ENCODE measurements at regions not wholly inside any gene's neighbourhood (a gene's known extent, or its start where the extent isn't known, plus 50 kb on each side); places are given as distances from the start of the nearest gene placed in this dataset.
"Not testable (repeated sequence)": the region's sequence is repeated elsewhere in the genome, so short reads cannot be mapped to it uniquely, and the experiment has no call there.

DNA sequence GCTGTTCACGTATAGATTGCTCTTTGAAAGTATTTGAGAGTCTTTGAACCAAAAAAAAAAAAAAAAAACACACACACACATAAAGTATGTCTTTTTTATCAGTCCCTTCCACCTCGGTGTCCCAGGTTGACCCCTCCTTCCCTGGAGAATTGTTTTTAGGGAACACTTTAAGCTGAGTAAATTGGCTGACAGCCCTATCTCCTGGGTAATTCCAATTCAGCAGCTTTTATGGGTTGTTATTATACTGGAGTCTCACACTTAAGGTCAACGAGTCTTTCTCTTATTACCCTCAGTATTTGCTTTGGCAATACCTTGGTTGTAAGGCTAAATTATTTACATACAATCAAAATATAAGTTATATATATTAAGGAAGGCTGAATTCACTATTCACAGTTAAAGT lies 69.4 kb downstream of the SLC30A10 start (continued):
- TF ChIP-seq USF2 (IDR thresholded peaks at IDR 0.05; ENCODE audit: borderline replicate concordance, low read depth, low read length) (no peak), SIN3A (IDR thresholded peaks at IDR 0.05; ENCODE audit: borderline replicate concordance, low read depth, low read length) (no peak), RFX5 (IDR thresholded peaks at IDR 0.05; ENCODE audit: low read length) (no peak)

DNA sequence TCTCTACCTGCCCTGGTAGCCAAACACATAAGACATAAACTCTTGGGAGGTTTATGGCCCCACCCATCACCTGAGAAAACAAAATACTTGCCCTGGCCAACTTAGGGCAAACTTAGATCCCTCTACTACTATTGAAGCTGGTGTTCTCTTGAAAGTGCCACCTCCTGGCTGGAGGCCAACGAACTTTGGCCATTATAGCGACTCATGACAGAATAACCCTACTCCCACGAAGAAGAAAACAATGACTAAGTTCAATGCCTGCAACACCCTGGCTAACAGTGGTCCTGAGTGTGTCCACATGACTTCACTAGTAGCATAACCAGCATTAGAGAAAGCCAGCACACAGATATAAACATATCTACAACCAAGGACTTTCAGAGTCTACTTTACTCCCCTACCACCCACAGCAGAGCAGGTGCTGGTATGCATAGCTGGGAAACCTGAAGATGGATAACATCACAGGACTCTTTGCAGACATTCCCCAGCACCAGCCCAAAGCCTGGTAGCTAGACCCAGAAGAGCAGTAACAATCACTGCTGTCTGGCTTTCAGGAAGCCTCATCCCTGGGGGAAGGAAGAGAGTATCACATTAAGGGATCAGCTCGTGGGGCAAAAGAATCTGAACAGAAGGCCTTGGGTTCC lies 81.0 kb downstream of the SLC30A10 start:
- no peak overlapping the region for H3K27ac ChIP-seq (ENCODE audit: low read depth in 2 of 2, low read length in 1 of 2)
- no peaks in the 10 kb centered on the region for H3K9me3 ChIP-seq
- no peak for TF ChIP-seq TEAD4 (IDR thresholded peaks at IDR 0.05; ENCODE audit: borderline replicate concordance, insufficient read depth)
- no peak for TF ChIP-seq TCF12 (IDR thresholded peaks at IDR 0.05)
- TF ChIP-seq EZH2phosphoT487 (IDR thresholded peaks at IDR 0.05; ENCODE audit: borderline replicate concordance, low read depth), result no peak
- H3K79me2 ChIP-seq (ENCODE audit: insufficient read depth), result no peaks in the 10 kb centered on the region
- CTCF ChIA-PET, result interaction anchor here (1.0 kb wide), 1 partner anchor 9 kb away, joined by 3 read pairs; no protein-coding TSS in a partner anchor
- POLR2A ChIA-PET, result no interaction called here
- WGBS (ENCODE audit: low lambda C conversion rate), result 5% methylated on average over 4 of the region's 4 CpGs
- H3F3A ChIP-seq (replicated peaks; ENCODE audit: insufficient read depth), result no peaks in the 10 kb centered on the region
- DNase-seq, result no peak
- no peak overlapping the region for H3K4me2 ChIP-seq
- no peak overlapping the region for H2AFZ ChIP-seq (ENCODE audit: low read depth)
- H3K27me3 ChIP-seq (ENCODE audit: insufficient read depth), result no peaks in the 10 kb centered on the region
- no peaks in the 10 kb centered on the region for H4K20me1 ChIP-seq (ENCODE audit: insufficient read depth)
- H3K9me2 ChIP-seq, result no peaks in the 10 kb centered on the region
- no peaks in the 10 kb centered on the region for H3K4me1 ChIP-seq (ENCODE audit: control insufficient read depth in 1 of 2, insufficient read depth in 2 of 2, low read depth in 1 of 2, low read length in 1 of 2)
- no peak overlapping the region for H3K9ac ChIP-seq
- H3K36me3 ChIP-seq (replicated peaks in 1 of 2; ENCODE audit: control insufficient read depth in 1 of 2, insufficient read depth in 2 of 2, low read length in 1 of 2), result no peaks in the 10 kb centered on the region
- H3K4me3 ChIP-seq (ENCODE audit: low read depth in 2 of 2, low read length in 1 of 2), result no peak overlapping the region

DNA sequence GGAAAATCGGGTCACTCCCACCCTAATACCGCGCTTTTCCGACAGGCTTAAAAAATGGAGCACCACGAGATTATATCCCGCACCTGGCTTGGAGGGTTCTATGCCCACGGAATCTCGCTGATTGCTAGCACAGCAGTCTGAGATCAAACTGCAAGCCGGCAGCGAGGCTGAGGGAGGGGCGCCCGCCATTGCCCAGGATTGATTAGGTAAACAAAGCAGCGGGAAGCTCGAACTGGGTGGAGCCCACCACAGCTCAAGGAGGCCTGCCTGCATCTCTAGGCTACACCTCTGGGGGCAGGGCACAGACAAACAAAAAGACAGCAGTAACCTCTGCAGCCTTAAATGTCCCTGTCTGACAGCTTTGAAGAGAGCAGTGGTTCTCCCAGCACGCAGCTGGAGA lies 88.8 kb downstream of the SLC30A10 start:
- H3K79me2 ChIP-seq (ENCODE audit: insufficient read depth); POLR2A ChIA-PET; CTCF ChIA-PET; H3K27me3 ChIP-seq (ENCODE audit: insufficient read depth); H3F3A ChIP-seq (replicated peaks; ENCODE audit: insufficient read depth); H2AFZ ChIP-seq (ENCODE audit: low read depth); H3K4me1 ChIP-seq (ENCODE audit: control insufficient read depth in 1 of 2, insufficient read depth in 2 of 2, low read depth in 1 of 2, low read length in 1 of 2); H3K36me3 ChIP-seq (replicated peaks in 1 of 2; ENCODE audit: control insufficient read depth in 1 of 2, insufficient read depth in 2 of 2, low read length in 1 of 2); DNase-seq; H3K9me2 ChIP-seq; H3K9me3 ChIP-seq; H3K4me3 ChIP-seq (ENCODE audit: low read depth in 2 of 2, low read length in 1 of 2); H4K20me1 ChIP-seq (ENCODE audit: insufficient read depth); H3K4me2 ChIP-seq; H3K9ac ChIP-seq; H3K27ac ChIP-seq (ENCODE audit: low read depth in 2 of 2, low read length in 1 of 2): not testable (repeated sequence)
- WGBS (ENCODE audit: low lambda C conversion rate), result 93% methylated on average over 8 of the region's 15 CpGs

DNA sequence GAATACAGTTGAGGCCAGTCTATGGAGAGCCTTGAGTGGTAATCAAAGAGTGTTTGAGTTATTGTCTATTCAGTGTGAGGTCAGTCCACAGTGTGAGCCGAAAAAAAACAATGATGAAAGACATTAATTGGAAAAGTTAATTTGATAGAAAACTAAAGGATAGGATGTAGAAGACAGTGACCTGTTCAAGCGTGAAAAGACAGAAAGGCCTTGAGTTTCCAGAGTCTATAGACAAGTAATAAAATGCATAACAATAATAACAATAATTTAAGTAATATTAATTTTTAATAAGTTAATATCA lies 90.4 kb downstream of the SLC30A10 start:
- POLR2A ChIA-PET, result no interaction called here
- Histone ChIP-seq H3K79me2 (ENCODE audit: insufficient read depth) (no peaks in the 10 kb centered on the region), H3K4me2 (no peak overlapping the region), H2AFZ (ENCODE audit: low read depth) (no peak overlapping the region), H3K4me1 (ENCODE audit: control insufficient read depth in 1 of 2, insufficient read depth in 2 of 2, low read depth in 1 of 2, low read length in 1 of 2) (no peaks in the 10 kb centered on the region; a peak in 1 of 4 replicates), H4K20me1 (ENCODE audit: insufficient read depth) (no peaks in the 10 kb centered on the region), H3K36me3 (replicated peaks in 1 of 2; ENCODE audit: control insufficient read depth in 1 of 2, insufficient read depth in 2 of 2, low read length in 1 of 2) (no peaks in the 10 kb centered on the region), H3K27ac (ENCODE audit: low read depth in 2 of 2, low read length in 1 of 2) (no peak overlapping the region), H3K27me3 (ENCODE audit: insufficient read depth) (no peaks in the 10 kb centered on the region; the same call in 1 of the 2 replicates), H3K9me2 (no peaks in the 10 kb centered on the region), H3K9me3 (no peaks in the 10 kb centered on the region), H3K4me3 (ENCODE audit: low read depth in 2 of 2, low read length in 1 of 2) (no peak overlapping the region), H3F3A (replicated peaks; ENCODE audit: insufficient read depth) (no peaks in the 10 kb centered on the region), H3K9ac (no peak overlapping the region)
- 51% methylated on average over 2 of the region's 2 CpGs for WGBS (ENCODE audit: low lambda C conversion rate)
- CTCF ChIA-PET, result interaction anchor here (0.6 to 1.5 kb wide), 7 partner anchors 8 to 152 kb away, joined by 3 to 4 read pairs (median 3); no protein-coding TSS in a partner anchor
- no peak for DNase-seq
- TF ChIP-seq IRF3 (IDR thresholded peaks at IDR 0.05; ENCODE audit: low read depth, low read length) (no peak), GABPA (IDR thresholded peaks at IDR 0.05; ENCODE audit: low read depth) (no peak), RXRA (IDR thresholded peaks at IDR 0.05; ENCODE audit: borderline replicate concordance, low read depth) (no peak), FOXM1 (IDR thresholded peaks at IDR 0.05; ENCODE audit: low read depth) (no peak), NFIC (IDR thresholded peaks at IDR 0.05; ENCODE audit: borderline replicate concordance) (no peak), FOSL2 (IDR thresholded peaks at IDR 0.05; ENCODE audit: borderline replicate concordance, low read depth) (no peak), MXI1 (IDR thresholded peaks at IDR 0.05; ENCODE audit: low read depth, low read length) (no peak)
- TF ChIP-seq, protein P1, sequence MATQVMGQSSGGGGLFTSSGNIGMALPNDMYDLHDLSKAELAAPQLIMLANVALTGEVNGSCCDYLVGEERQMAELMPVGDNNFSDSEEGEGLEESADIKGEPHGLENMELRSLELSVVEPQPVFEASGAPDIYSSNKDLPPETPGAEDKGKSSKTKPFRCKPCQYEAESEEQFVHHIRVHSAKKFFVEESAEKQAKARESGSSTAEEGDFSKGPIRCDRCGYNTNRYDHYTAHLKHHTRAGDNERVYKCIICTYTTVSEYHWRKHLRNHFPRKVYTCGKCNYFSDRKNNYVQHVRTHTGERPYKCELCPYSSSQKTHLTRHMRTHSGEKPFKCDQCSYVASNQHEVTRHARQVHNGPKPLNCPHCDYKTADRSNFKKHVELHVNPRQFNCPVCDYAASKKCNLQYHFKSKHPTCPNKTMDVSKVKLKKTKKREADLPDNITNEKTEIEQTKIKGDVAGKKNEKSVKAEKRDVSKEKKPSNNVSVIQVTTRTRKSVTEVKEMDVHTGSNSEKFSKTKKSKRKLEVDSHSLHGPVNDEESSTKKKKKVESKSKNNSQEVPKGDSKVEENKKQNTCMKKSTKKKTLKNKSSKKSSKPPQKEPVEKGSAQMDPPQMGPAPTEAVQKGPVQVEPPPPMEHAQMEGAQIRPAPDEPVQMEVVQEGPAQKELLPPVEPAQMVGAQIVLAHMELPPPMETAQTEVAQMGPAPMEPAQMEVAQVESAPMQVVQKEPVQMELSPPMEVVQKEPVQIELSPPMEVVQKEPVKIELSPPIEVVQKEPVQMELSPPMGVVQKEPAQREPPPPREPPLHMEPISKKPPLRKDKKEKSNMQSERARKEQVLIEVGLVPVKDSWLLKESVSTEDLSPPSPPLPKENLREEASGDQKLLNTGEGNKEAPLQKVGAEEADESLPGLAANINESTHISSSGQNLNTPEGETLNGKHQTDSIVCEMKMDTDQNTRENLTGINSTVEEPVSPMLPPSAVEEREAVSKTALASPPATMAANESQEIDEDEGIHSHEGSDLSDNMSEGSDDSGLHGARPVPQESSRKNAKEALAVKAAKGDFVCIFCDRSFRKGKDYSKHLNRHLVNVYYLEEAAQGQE (IDR thresholded peaks at IDR 0.05; ENCODE audit: low read depth, low read length), result no peak

All from SK-N-SH (cell line).